HG03135 (cell line): ENCODE measurements at regions not wholly inside any gene's neighbourhood (a gene's known extent, or its start where the extent isn't known, plus 50 kb on each side); places are given as distances from the start of the nearest gene placed in this dataset.

ENCODE experiments used
- ATAC-seq: cut with Tn5 transposase; IDR thresholded peaks from one replicate; pipeline ENCODE4 v1.9.1; 2021; ENCODE audit warnings: mild to moderate bottlenecking, moderate library complexity; ENCODE audit not compliant: unreplicated experiment

DNA sequence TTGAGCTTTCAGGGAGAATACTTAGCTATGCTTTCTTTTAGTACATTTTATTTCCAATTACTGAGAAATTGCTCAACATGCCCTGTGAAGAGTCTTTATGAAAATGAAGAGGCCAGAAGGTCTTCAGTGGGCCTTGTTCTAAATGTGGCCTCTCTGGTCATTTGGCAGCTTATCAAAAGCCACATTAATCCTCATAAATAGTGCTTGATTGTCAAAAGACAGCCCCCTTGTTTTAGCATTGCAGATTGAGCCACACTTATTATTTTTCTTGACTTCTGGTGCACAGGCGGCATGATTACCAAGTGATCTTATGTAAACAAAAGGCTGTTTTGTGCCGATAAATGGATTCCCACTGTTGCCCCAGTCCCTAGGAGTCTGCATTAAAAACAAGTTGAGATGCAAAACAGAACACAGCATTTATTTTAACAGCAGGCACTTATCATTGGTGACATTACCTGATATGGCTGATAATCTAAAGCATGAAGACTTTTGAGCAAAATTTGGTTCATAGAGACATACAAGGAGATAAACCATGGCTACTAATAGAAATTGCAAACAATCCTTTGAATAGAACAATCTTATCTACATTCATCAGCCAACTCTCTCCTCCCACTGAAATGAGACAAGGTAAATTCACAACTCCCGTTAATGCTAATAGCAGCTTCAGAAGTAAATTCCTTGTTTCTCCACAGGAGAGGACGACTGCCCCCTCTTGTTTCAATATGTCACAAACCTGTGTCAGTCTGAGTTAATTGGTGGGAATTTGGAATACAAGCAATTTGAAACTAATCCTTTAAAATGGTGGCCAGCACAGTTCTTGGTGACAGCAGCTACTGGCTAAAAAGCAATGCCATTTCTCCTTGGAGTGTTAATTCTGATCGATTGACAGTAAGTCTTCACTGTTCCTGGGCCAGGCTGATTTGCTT, 194.3 kb downstream of the NSUN3 start:
- no peak for ATAC-seq

DNA sequence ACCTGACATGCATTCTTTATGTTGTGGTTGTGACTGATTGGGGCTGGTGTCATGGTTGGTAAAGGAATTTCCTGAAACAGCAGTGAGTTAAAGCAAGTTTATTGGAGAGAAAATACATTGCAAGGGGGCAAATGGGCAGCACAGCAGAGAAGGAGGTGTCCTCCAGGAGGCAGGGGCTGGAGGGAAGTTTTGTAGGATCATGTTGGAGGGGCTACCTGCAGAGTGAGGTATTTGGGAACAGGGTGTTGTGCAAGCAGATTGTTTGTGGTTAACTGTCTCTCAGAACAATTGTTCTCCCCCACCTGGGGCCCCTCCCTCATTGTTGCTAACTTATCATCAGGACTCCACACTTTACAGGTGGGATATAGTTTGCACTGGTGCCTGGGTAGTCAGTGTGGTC, 196.0 kb downstream of the NSUN3 start:
- no peak for ATAC-seq

DNA sequence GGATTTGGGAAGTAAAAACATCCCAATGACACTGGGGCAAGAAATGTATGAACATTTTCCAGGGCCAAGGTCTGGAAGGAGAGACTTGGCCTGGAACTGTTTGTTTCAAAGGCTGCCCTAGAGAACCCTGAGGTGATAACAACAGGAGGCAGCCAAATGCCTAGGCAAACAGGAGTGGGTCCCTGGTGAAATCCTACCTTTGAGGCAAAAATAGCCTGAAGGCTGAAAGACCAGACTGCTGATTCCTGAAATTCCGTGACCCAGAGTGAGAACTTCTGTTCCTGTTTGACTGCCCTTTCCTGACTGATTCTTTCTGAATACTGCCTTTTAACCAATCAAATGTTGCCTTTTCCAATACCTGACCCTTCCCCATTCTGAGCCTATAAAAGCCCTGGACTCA, 196.4 kb downstream of the NSUN3 start:
- ATAC-seq = no peak

DNA sequence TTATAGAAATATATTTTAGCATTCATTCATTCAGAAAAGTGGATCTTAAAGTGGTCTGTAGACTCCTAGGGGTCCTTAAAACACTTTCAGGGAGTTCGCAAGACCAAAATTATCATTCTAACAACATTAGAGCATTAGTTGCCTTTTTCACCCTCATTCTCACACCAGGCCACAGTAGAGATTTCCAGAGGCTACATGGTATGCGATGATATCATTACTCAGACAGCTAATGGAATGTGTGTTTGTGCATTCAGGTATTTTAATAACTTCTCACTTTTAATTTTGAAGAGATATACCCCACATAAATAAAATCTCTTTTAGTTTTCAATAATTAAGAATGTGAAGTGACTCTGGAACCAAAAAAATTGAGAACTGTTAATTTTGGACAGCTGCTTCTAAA, 206.9 kb downstream of the NSUN3 start:
- ATAC-seq = no peak

DNA sequence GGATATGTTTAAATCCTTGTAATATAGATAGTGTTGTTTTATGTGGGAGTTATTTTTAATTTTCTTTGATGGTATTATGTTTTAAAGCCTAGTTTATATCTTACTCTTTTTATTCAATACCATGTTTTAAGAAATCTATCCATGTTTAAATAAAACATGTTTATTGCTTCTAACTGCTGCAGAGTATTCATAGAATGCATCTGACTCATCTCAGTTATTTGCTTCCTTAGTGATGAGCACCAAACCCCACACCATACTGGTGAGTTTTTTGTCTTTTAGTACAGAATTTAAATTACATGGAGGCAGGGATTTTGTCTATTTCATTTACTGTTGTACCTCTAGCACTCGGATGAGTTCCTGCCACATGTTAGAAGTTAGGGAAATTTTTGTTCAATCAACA, 209.2 kb downstream of the NSUN3 start:
- ATAC-seq = no peak

DNA sequence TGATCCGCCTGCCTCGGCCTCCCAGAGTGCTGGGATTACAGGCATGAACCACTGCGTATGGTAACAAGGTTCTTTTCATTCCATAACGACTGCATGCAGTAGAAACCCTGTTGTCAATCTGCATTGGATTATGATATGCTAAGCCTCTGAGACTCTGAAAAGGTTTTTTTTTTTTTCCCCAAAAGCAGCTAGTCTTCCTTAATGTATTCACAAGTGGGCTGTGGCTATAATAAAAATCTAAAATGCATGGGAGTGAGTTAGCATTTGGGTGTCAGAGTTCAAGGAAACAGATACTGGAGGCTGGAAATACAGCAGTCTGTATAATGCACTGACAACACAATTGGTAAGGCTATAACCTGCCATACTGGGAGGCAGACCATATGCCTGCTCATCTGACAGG, 218.1 kb downstream of the NSUN3 start:
- no peak for ATAC-seq

DNA sequence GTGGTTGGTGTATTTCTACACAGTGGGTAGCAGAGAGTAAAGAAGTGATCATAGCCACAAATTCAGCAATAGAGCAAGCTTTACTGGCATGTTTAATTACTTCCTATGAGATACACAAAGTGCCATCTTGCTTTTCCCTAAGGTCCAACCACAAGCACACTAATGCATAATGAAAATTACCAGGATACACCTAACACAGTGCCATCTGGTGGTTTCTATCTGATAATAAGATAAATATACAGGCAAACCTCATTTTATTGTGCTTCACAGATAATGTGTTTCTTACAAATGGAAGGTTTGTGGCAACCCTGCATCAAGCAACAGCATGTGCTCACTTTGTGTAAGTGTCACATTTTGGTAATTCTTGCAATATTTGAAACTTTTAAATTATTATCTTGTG, 223.0 kb downstream of the NSUN3 start:
- ATAC-seq = no peak

DNA sequence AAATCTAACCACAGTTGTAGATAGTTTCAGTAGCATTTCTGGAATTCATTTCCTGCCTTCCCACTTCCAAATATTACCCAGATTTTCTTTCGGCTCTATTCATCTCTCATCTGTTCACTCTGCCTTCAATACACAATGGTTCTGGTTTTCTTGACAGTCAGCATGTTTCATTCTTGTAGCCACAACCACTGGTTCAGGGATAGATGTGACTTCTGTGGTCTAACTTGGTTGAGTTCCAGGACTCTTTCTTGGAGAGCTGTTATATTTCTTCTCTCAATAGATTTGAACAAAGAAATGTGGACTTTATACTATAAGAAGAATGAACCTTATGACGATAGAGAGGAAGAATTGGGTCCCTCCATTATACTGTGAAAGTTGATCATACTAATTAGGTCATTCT, 228.8 kb downstream of the NSUN3 start:
- no peak for ATAC-seq

DNA sequence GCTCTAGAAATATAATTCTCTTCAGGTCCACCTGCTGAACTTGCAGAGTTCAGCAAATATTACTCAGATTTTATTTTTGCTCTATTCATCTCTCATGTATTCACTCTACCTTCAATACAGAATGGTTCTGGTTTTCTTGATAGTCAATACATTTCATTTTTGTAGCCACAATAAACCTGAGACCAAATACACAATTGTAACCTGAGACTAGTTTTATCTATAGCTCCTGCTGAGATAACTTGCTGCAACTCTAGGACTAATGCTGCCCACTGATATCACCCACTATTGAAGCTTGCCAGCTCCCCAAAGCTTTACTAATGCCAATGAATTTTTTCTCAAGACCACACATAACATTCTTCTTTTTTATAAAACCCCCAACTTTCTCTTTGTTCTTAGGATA, 229.3 kb downstream of the NSUN3 start:
- ATAC-seq = no peak

DNA sequence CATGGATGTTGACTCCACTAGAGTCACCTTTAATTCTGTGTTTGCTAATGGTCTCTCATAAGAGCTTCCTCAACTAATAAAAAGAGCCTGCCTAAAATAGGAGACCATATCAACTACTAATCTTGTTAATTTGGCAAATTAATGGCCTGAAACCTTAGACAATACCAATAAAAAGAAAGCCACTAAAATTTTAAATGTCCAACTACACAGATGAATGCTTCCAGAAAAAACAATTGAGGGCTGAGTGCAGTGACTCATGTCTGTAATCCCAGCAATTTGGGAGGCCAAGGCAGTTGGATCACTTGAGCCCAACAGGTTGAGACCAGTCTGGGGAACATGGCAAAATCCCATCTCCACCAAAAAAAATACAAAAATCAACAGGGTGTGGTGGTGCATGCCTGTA, 230.9 kb downstream of the NSUN3 start:
- no peak for ATAC-seq

DNA sequence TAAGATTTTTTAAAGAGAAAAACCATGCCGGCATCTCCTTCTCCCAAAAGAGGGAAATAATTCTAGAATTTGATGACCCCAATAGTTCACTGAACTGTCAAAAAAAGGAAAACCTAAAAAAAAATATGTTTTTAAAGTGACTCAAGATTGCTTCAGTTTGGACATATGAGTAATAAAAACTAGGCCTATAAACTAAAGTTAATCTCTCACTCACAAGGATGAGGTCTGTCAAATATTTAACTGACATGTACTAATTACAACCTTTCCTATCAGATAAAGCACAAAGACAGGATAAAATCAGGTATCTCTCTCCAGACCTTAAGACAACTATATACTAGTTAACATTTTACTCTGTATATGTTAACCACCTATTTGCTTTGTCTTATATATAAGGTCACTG, 231.9 kb downstream of the NSUN3 start:
- ATAC-seq = no peak

DNA sequence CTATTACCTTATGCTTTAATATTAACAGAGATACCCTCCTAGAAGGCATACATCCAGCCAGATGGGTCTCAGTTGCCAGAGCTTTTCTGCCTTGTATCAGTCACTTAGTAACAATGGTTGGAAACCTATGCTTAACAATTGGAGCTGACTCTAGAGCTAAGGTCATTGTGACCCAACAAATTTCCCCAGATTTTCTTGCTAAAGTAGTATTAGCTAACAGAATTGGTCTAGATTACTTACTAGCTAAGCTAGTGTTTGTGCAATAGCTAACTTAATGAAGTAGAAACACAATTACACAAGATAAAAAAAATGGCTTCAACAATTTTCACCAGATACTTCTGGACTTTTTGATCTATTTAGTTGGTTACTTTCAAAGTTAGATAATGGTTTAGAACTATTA, 236.9 kb downstream of the NSUN3 start:
- ATAC-seq = no peak

DNA sequence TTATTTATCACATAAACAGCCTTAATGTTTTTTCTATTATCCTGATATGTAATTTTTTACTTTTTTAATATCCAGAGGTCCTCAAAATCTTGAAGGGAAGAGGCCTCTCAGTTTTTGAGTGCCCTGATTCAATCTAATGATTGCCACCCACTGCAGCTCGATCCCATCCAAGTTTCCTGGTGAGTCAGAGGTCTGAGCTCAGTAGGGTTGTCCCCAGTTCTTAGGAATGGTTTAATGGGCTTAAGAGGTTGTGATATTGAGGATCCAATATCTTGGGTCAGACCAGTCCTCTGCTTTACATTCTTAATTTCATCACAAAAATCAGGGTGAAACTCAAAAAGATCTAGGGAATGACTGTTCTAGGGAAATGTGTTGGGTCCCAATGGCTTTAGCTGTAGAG, 238.5 kb downstream of the NSUN3 start:
- no peak for ATAC-seq

DNA sequence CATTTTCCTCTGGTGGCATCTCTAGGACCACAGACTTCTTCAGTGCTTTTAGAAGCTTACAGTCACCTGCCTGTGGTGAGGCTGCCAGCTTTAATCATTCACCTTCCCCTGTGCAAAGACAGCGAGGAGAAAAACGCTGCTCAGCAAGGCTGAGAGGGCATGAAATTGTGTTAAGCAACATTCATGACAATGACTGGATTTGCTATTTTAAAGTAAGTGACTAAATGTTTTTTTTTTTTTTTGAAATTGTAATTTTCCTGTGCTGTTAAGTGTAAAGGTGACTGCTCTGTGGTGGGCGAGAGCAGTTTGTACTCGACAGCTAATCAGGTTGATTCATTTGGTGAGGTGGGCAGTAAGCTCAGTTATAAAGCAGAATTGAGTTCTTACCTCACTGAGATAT, 240.4 kb downstream of the NSUN3 start:
- no peak for ATAC-seq

DNA sequence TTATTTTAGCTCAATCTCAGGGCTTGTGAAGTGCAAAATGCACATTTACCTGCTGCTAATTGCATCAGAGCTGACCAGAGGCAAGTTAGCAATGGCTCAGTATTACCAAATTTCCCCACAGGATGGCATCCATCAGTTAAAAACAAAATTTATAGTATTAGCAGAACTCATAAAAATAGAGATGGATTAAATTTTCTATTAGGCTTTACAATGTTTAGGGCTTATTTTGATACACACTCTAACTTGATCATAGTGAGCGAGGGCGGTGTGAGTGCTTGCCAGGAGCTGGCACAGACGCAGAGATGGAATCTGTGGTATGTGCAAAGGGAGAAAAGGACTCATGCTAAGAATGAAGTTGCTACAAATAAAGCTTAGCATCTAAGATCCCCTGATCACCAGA, 241.0 kb downstream of the NSUN3 start:
- no peak for ATAC-seq

DNA sequence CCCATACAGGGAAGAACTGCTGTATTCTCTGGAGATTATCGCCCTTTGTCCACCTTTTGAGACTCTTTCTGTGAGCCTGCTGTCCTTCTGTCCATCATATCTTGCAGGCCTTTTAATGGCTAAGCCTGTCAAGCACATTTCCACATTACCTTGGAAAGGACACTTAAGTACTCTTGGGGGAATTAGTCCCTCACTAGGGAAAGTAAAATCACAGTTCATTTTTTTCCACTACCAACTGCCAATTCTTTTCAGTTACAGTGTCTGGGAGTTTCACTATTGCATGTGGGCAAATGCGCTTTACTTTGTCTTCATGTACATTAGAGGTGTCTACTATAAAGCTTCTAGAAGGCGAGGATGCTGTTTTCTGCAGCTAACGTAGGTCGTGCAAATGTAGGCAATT, 242.1 kb downstream of the NSUN3 start:
- no peak for ATAC-seq

DNA sequence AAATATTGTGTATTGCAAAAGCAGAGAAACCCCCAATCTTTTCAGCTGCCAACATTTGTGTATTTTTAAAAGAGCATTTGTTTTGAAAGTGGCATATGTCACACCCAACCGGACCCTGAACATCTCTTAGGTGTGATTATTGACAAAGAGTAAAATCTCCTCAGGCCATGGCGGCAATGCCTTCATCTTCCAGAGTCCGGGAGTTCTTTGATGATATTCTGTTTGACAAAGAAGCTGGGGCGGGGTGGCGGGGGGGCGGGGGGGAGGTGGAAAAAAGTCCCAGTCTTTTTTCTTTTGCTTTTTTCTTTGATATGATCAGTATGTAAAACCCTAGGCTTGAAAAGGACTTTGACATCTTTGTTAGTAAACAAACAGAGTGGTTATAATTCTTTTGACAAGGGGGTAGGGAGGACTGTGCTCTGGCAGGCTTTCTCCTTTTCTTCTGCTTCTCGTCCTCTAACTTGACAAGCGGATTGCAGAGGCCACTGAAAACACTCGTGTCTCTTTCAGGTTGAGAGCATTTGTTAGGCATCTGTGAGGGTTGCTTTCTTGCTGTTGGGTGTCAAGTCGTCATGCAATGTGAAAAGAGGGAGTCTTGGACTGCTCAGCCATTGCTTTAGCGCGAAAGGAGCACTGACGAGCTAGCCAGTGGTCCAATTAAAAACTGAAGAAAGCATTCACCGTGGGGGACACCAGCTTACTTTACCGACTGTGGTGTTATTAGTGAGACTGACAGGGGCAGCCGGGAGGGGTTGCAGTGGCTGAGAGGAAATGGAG, 243.2 kb downstream of the NSUN3 start:
- no peak for ATAC-seq

DNA sequence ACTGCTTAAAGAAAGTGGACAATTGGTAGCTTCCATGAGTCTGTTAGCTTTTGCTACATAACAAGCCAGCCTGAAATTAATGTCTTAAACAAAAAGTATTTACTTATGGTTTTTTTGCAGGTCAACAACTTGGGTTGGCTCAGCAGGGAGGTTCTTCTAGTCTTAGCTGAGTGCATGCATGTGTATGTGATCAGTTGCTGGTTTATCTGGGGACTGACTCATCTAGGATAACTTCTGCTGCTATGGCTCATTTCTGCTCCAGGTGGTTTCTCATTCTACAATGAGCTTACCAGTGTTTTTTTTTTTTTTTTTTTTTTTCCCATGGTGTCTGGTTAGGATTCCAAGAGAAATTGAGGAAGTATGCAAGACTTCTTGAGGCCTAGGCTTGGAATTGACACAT, 244.7 kb downstream of the NSUN3 start:
- ATAC-seq = no peak

DNA sequence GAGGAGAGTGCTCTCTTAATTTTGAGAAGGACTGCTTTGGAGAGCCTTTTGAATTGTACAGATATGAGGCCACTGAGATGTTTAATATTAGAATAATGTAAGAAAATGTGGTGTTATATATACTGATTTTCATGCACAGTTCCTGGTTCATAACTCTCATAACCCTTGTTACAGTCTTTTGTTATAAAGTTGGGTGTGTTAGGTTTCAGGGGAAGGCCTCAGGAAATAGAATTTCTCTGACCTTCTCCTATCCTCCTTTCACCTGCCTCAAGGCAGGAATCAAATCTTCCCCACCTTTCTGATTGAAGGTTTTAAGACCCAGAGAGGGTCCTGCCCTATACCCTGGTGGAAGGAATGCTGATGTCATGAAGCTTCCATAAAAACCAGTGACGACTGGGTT, 245.9 kb downstream of the NSUN3 start:
- no peak for ATAC-seq

DNA sequence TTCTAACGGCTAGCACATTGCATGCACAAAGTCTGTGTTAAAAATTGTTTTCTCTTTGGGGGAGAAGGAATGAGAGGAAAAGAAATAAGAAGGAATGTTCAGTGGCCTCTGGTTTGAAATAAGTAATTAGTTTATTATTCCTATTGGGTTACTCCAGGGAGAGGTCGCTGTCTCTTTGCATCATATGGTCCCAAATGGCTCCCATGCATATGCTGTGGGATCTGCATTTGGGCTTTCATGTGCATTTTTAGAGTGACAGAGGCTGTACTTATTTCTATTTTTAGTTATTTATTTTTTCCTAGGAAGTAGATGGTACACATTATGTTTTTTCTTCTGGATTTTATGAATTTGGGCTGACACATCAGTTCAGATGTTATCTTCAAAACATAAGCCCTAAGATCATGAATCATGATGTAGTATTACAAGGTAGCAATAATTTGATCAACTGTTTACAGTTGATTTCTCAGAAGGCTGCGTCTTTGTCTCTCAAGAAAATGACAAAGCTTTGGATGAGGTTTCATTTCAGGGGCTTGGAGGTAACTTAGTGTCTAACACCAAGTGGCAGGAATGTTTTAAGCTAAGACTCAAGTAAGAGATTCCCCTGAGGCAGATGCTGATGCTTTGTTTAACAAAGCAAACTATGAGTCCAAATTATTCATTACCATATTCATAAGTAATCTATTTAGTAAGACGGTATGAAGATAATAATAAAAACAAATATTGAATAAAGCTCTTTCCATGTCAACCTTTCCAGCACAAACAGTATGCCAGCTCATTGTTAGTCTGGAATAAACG, 247.7 kb downstream of the NSUN3 start:
- ATAC-seq = no peak

DNA sequence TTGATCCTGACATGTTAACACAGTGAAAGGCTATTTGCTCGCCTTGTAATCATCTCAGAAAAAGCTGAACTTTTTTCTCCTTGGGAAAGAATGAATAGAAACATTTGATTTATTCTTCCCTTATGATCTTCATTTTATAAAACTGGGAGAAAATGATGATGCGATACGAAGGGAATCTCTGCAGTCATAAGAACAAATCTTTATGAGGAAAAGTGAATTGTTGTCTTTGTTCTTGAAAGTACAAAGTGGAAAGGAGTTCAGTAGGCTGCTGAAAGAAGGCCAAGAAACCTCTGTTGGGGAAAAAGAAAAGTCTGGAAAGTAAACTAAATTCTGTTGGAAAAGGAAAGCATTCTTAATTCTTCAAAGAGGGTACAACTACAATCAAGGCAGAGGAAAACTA, 248.8 kb downstream of the NSUN3 start:
- ATAC-seq = no peak
